GM12892 (cell line): ENCODE measurements at regions not wholly inside any gene's neighbourhood (a gene's known extent, or its start where the extent isn't known, plus 50 kb on each side); places are given as distances from the start of the nearest gene placed in this dataset.
"Not testable (repeated sequence)": the region's sequence is repeated elsewhere in the genome, so short reads cannot be mapped to it uniquely, and the experiment has no call there.

Source experiments
- DNase-seq: peaks from one replicate; pipeline ENCODE4 v3.0.0; 2011; ENCODE audit not compliant: insufficient read length
- FAIRE-seq: peaks from 2 replicates; lab custom pipeline; 2011; peaks lifted over from hg19 to GRCh38; lab: Jason Lieb, UNC
- POLR2A ChIP-seq: IDR thresholded peaks from 2 replicates; pipeline ENCODE4 v1.6.1; 2011; ENCODE audit warnings: low read depth, low read length, control low read depth
- POLR2AphosphoS5 ChIP-seq: IDR thresholded peaks from 2 replicates; pipeline ENCODE4 v1.6.1; 2011; ENCODE audit warnings: low read depth, low read length, control low read depth
- TAF1 ChIP-seq: IDR thresholded peaks from 2 replicates; pipeline ENCODE4 v1.6.1; 2011; ENCODE audit warnings: low read depth, mild to moderate bottlenecking, control low read depth, low read length, borderline replicate concordance

- DNase-seq, result no peak
These were observed 1681.9 kb upstream of the ADGRL3 start for GRCh38 chr4:59518005-59518823.

DNA sequence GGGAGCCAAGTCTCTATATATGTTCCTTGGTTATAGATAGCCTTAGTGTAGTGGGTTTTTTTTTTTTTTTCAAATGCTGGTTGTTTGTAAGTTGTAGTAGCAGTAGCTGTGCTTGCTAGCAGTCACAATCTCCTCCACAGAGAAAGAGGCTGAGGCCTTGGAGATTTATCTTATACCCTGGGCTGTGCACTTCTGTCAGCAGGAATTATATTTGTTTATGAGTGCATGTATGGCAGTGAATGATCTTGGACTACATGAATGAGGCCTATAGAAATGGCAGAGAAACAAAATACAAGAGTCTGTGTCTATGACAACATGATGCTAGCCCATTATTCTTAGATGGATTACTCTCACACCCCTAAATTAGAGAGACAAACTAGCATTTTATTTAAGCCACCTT, 1674.2 kb upstream of the ADGRL3 start:
- FAIRE-seq (no peak), DNase-seq (no peak)
- TF ChIP-seq TAF1 (no peak), POLR2A (no peak), POLR2AphosphoS5 (no peak)

More at GRCh38 chr4:59518005-59518823, 1681.9 kb upstream of the ADGRL3 start:
- FAIRE-seq, result no peak
- no peak for TF ChIP-seq POLR2AphosphoS5
- no peak for TF ChIP-seq TAF1
- no peak for TF ChIP-seq POLR2A

GRCh38 chr4:59535541-59535940, 1664.6 kb upstream of the ADGRL3 start:
- TF ChIP-seq POLR2A (no peak), TAF1 (no peak), POLR2AphosphoS5 (no peak)
- FAIRE-seq (no peak), DNase-seq (no peak)

DNA sequence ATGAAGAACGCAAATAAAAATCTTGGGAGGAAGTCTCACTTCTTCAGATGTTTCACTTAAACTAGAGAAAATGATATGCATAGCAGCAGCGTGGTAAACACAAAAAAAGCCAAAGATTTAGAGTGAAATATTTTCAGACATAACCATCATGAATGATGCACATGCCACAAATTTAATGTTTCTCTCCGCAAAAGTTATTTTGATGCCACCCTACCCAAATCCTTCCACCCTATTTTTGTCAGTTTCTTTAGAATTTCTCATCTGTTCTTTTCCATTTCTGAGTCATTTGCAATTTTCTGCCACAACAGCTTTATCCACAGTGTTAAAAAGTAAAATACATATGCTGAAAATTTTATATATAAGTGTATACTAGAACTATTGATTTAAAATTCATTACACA, 1663.7 kb upstream of the ADGRL3 start:
- DNase-seq (no peak), FAIRE-seq (no peak)
- TF ChIP-seq POLR2AphosphoS5, result no peak
- TF ChIP-seq TAF1, result no peak
- no peak for TF ChIP-seq POLR2A

GRCh38 chr4:59537246-59537886, 1662.8 kb upstream of the ADGRL3 start:
- DNase-seq (no peak), FAIRE-seq (no peak)
- no peak for TF ChIP-seq POLR2AphosphoS5
- no peak for TF ChIP-seq TAF1
- TF ChIP-seq POLR2A, result no peak

DNA sequence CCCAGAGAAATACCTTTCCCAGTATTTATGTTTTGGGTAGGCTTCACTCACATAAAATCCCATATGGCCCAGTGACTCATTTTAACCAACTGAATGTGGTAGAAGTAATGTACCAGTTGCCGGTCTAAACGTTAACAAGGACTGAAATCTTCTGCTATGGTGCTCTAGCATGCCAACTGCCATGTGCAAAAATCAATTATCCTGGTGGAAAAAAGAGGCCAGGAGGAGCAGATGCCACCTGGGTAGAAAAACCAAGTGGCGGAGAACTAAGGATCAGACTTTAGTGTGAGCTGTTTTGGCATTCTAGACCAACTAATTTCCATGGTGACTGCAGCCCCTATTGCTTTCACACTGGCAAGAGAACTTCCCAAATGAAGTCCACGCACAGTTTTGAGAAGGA, 1660.7 kb upstream of the ADGRL3 start:
- no peak for TF ChIP-seq POLR2AphosphoS5
- TF ChIP-seq POLR2A, result no peak
- TF ChIP-seq TAF1, result no peak
- no peak for FAIRE-seq
- no peak for DNase-seq

DNA sequence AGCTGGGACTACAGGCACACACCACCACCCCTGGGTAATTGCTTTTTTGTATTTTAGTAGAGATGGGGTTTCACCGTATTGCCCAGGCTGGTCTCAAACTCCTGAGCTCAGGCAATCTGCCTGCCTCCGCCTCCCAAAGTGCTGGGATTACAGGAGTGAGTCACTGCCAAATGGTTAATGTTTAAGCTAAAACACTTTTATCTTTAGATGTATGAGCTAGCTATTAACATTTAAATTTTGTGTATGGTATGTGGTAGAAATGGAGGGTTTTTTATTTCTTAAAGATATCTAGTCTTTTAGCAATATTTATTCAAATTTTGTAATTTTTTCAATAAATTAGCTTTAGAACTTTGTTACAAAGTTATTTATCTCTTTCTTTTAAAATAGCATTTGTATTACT, 1659.8 kb upstream of the ADGRL3 start:
- DNase-seq (no peak), FAIRE-seq (no peak)
- no peak for TF ChIP-seq TAF1
- no peak for TF ChIP-seq POLR2A
- TF ChIP-seq POLR2AphosphoS5, result no peak

DNA sequence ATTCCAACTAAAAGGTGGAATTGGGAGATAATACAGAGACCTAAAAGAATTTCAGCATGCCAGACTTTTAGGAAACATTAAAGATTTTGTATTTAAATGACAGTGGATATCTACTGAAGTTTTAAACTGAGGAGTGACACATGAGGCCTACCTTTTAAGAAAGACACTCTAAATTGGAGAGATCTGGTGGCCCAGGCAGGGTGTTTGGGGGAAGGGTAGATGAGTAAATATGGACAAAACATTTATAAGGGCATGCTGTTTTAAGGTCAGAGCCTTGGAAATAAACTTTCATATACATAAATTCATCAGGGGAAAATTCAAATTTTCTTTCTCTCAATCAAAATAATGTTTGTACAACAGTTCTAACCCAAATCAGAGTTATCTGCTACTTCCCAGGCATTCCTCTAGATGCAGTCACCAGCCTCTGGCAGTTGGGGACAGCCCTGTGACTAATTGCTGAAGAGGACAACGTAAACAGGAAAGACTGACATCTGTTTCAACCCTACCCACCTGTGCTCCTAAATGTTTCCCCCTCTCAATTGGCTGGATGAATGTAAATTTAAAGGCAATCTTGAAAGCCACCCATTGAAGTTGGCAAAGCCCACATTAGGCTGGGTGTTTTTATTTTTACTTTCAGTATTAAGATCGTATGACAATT, 1646.9 kb upstream of the ADGRL3 start:
- DNase-seq, result no peak
- no peak for TF ChIP-seq POLR2AphosphoS5
- no peak for TF ChIP-seq TAF1
- no peak for TF ChIP-seq POLR2A
- FAIRE-seq, result no peak

DNA sequence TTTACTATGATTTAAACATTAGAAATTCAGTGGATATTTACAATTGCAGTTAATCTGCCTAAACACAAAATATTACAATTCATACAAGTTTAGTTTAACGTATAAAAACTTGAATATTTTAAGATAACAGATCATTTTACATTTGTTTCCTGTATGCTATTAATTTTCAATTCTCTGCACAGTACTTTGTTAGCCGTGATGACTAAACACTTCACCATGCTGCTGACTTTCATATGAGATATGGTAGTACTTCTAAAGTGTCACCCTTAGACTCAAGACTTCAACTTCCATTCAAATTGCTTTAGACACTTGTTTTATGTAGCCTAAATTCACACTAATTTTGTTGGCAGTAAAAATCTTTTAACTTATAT, 1646.4 kb upstream of the ADGRL3 start:
- DNase-seq, result no peak
- no peak for FAIRE-seq
- TF ChIP-seq POLR2AphosphoS5, result no peak
- TF ChIP-seq TAF1, result no peak
- no peak for TF ChIP-seq POLR2A

- not testable (repeated sequence) for DNase-seq, FAIRE-seq
These were observed 1643.9 kb upstream of the ADGRL3 start for GRCh38 chr4:59556191-59556590.

DNA sequence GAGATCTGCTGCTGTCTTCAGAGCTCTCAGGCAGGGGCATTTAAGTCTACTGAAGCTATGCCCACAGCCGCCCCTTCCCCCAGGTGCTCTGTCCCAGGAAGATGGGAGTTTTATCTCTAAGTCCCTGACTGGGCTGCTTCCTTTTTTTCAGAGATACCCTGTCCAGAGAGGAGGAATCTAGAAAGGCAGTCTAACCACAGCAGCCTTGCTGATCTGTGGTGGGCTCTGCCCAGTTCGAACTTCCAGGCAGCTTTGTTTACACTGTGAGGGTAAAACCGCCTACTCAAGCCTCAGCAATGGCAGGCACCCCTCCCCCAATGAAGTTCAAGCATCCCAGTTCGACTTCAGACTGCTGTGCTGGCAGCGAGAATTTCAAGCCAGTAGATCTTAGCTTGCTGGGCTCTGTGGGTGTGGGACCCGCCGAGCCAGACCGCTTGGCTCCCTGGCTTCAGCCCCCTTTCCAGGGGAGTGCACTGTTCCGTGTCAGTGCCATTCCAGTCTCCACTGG, 1639.9 kb upstream of the ADGRL3 start:
- FAIRE-seq, result not testable (repeated sequence)

DNA sequence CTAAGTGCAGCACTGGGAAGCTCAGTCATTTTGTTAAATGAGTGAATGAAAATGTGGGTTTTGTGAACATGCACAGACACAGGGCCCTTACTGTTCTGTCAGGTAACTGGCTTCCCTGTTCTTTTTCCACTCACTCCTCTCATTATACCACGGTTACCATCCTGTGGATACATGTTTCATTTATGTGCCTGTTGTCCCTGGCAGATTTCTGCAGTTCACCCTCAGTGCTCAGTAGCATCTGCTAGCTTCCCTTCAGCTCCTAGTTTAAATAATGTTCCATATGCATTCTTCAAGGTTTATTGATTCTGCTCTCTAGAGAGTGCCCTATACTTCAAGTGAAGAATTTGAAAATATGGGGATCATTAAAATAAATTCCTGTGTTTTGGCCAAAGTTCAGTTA, 1634.3 kb upstream of the ADGRL3 start:
- no peak for FAIRE-seq
- TF ChIP-seq POLR2A (no peak), TAF1 (no peak), POLR2AphosphoS5 (no peak)
- DNase-seq, result no peak

More for the DNA sequence above, 1639.9 kb upstream of the ADGRL3 start:
- DNase-seq, result not testable (repeated sequence)
